ENCODE measurements at regions not wholly inside any gene's neighbourhood (a gene's known extent, or its start where the extent isn't known, plus 50 kb on each side); places are given as distances from the start of the nearest gene placed in this dataset.

- FAIRE-seq: peak; percentile 98
These were observed 719.5 kb downstream of the TRIML1 start for GRCh38 chr4:188858696-188859095.

GRCh38 chr4:188864741-188865140, 725.5 kb downstream of the TRIML1 start:
- FAIRE-seq: no peak

- no peak for FAIRE-seq
These were observed 728.6 kb downstream of the TRIML1 start for GRCh38 chr4:188867796-188868195.

GRCh38 chr4:188869581-188869980, 730.3 kb downstream of the TRIML1 start:
- FAIRE-seq: no peak

- no peak for FAIRE-seq
These were observed 733.6 kb downstream of the TRIML1 start for GRCh38 chr4:188872809-188873208.

GRCh38 chr4:188876881-188877280, 737.6 kb downstream of the TRIML1 start:
- no peak for FAIRE-seq

GRCh38 chr4:188879598-188879997, 740.4 kb downstream of the TRIML1 start:
- FAIRE-seq: no peak

GRCh38 chr4:188887905-188888304, 748.7 kb downstream of the TRIML1 start:
- FAIRE-seq: no peak

GRCh38 chr4:188892837-188893236, 753.6 kb downstream of the TRIML1 start:
- FAIRE-seq: no peak

- FAIRE-seq: no peak
These were observed 764.7 kb downstream of the TRIML1 start for GRCh38 chr4:188903986-188904385.

GRCh38 chr4:188904617-188905016, 765.4 kb downstream of the TRIML1 start:
- FAIRE-seq: no peak

- FAIRE-seq: no peak
These were observed 766.0 kb downstream of the TRIML1 start for GRCh38 chr4:188905248-188905647.

GRCh38 chr4:188911199-188911598, 772.0 kb downstream of the TRIML1 start:
- FAIRE-seq: no peak

- no peak for FAIRE-seq
These were observed 772.5 kb downstream of the TRIML1 start for GRCh38 chr4:188911707-188912106.

GRCh38 chr4:188915175-188915574, 775.9 kb downstream of the TRIML1 start:
- no peak for FAIRE-seq

GRCh38 chr4:188918787-188919186, 779.5 kb downstream of the TRIML1 start:
- no peak for FAIRE-seq

GRCh38 chr4:188930822-188931221, 791.6 kb downstream of the TRIML1 start:
- no peak for FAIRE-seq

- no peak for FAIRE-seq
These were observed 795.2 kb downstream of the TRIML1 start for GRCh38 chr4:188934320-188934962.

- FAIRE-seq: no peak
These were observed 802.4 kb downstream of the TRIML1 start for GRCh38 chr4:188941524-188942119.

GRCh38 chr4:188942606-188943005, 803.4 kb downstream of the TRIML1 start:
- FAIRE-seq: no peak

- no peak for FAIRE-seq
These were observed 810.4 kb downstream of the TRIML1 start for GRCh38 chr4:188949596-188949995.

GRCh38 chr4:188955066-188955465, 815.8 kb downstream of the TRIML1 start:
- no peak for FAIRE-seq

- no peak for FAIRE-seq
These were observed 817.3 kb downstream of the TRIML1 start for GRCh38 chr4:188956566-188956965.

- no peak for FAIRE-seq
These were observed 819.1 kb downstream of the TRIML1 start for GRCh38 chr4:188958346-188958745.

GRCh38 chr4:188959424-188959823, 820.2 kb downstream of the TRIML1 start:
- FAIRE-seq: no peak

Data from colon (tissue), 2 donors.